GM18499 (cell line): ENCODE measurements at regions not wholly inside any gene's neighbourhood (a gene's known extent, or its start where the extent isn't known, plus 50 kb on each side); places are given as distances from the start of the nearest gene placed in this dataset.
"Not testable (repeated sequence)": the region's sequence is repeated elsewhere in the genome, so short reads cannot be mapped to it uniquely, and the experiment has no call there.

Experiments used
- ATAC-seq: cut with Tn5 transposase; IDR thresholded peaks from one replicate; pipeline ENCODE4 v1.9.1; 2021; ENCODE audit warnings: moderate number of reproducible peaks; ENCODE audit not compliant: insufficient read depth, unreplicated experiment

- not testable (repeated sequence) for ATAC-seq
These were observed 175.2 kb upstream of the PLGLB1 start for GRCh38 chr2:87196720-87197388.

GRCh38 chr2:87198422-87198821 is 176.8 kb upstream of the PLGLB1 start:
- ATAC-seq: not testable (repeated sequence)

GRCh38 chr2:87199228-87199627 is 177.6 kb upstream of the PLGLB1 start:
- ATAC-seq: not testable (repeated sequence)

GRCh38 chr2:87204569-87205147 is 183.0 kb upstream of the PLGLB1 start:
- ATAC-seq: not testable (repeated sequence)

GRCh38 chr2:87212938-87213337 is 191.3 kb upstream of the PLGLB1 start:
- ATAC-seq: not testable (repeated sequence)

- ATAC-seq: not testable (repeated sequence)
These were observed 195.4 kb upstream of the PLGLB1 start for GRCh38 chr2:87217005-87217404.

- not testable (repeated sequence) for ATAC-seq
These were observed 196.2 kb upstream of the PLGLB1 start for GRCh38 chr2:87217741-87218410.

- not testable (repeated sequence) for ATAC-seq
These were observed 199.0 kb upstream of the PLGLB1 start for GRCh38 chr2:87220651-87221050.

- not testable (repeated sequence) for ATAC-seq
These were observed 200.5 kb upstream of the PLGLB1 start for GRCh38 chr2:87222131-87222530.

GRCh38 chr2:87223873-87224272 is 202.2 kb upstream of the PLGLB1 start:
- ATAC-seq: not testable (repeated sequence)

- not testable (repeated sequence) for ATAC-seq
These were observed 207.5 kb upstream of the PLGLB1 start for GRCh38 chr2:87229091-87229689.

- not testable (repeated sequence) for ATAC-seq
These were observed 208.3 kb upstream of the PLGLB1 start for GRCh38 chr2:87229964-87230363.

GRCh38 chr2:87235333-87235981 is 213.8 kb upstream of the PLGLB1 start:
- not testable (repeated sequence) for ATAC-seq

- not testable (repeated sequence) for ATAC-seq
These were observed 216.1 kb upstream of the PLGLB1 start for GRCh38 chr2:87237570-87238336.

- ATAC-seq: not testable (repeated sequence)
These were observed 218.0 kb upstream of the PLGLB1 start for GRCh38 chr2:87239558-87240215.

GRCh38 chr2:87246066-87246717 is 224.5 kb upstream of the PLGLB1 start:
- not testable (repeated sequence) for ATAC-seq

GRCh38 chr2:87252046-87252445 is 230.4 kb upstream of the PLGLB1 start:
- not testable (repeated sequence) for ATAC-seq

- ATAC-seq: not testable (repeated sequence)
These were observed 232.9 kb upstream of the PLGLB1 start for GRCh38 chr2:87254562-87254961.

GRCh38 chr2:87255410-87255809 is 233.8 kb upstream of the PLGLB1 start:
- not testable (repeated sequence) for ATAC-seq
